OCI-LY1 (cell line): ENCODE measurements at regions not wholly inside any gene's neighbourhood (a gene's known extent, or its start where the extent isn't known, plus 50 kb on each side); places are given as distances from the start of the nearest gene placed in this dataset.
"Not testable (repeated sequence)": the region's sequence is repeated elsewhere in the genome, so short reads cannot be mapped to it uniquely, and the experiment has no call there.

Source experiments
- EZH2 ChIP-seq: fragments of 200-600 bp; sonication (generic), shearing (Covaris generic); IDR thresholded peaks from 2 replicates; pipeline ENCODE4 v1.8.0; 2017; ENCODE audit warnings: borderline replicate concordance, mixed run types, mild to moderate bottlenecking, antibody characterized with exemption, low read length, moderate library complexity, mixed read lengths
- TF ChIP-seq, protein P1 (sequence below): fragments of 200-600 bp; sonication (generic), shearing (Covaris generic); IDR thresholded peaks from 2 replicates; pipeline ENCODE4 v1.5.1; 2017; ENCODE audit warnings: mild to moderate bottlenecking, antibody characterized with exemption, low read length, moderate library complexity, mixed read lengths

- TF ChIP-seq, protein P1, sequence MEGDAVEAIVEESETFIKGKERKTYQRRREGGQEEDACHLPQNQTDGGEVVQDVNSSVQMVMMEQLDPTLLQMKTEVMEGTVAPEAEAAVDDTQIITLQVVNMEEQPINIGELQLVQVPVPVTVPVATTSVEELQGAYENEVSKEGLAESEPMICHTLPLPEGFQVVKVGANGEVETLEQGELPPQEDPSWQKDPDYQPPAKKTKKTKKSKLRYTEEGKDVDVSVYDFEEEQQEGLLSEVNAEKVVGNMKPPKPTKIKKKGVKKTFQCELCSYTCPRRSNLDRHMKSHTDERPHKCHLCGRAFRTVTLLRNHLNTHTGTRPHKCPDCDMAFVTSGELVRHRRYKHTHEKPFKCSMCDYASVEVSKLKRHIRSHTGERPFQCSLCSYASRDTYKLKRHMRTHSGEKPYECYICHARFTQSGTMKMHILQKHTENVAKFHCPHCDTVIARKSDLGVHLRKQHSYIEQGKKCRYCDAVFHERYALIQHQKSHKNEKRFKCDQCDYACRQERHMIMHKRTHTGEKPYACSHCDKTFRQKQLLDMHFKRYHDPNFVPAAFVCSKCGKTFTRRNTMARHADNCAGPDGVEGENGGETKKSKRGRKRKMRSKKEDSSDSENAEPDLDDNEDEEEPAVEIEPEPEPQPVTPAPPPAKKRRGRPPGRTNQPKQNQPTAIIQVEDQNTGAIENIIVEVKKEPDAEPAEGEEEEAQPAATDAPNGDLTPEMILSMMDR: not testable (repeated sequence)
- not testable (repeated sequence) for TF ChIP-seq EZH2
Measured at GRCh38 chr2:91525587-91525986, 2834.1 kb downstream of the RPIA start.
